ENCODE measurements at regions not wholly inside any gene's neighbourhood (a gene's known extent, or its start where the extent isn't known, plus 50 kb on each side); places are given as distances from the start of the nearest gene placed in this dataset.
"Not testable (repeated sequence)": the region's sequence is repeated elsewhere in the genome, so short reads cannot be mapped to it uniquely, and the experiment has no call there.

DNA sequence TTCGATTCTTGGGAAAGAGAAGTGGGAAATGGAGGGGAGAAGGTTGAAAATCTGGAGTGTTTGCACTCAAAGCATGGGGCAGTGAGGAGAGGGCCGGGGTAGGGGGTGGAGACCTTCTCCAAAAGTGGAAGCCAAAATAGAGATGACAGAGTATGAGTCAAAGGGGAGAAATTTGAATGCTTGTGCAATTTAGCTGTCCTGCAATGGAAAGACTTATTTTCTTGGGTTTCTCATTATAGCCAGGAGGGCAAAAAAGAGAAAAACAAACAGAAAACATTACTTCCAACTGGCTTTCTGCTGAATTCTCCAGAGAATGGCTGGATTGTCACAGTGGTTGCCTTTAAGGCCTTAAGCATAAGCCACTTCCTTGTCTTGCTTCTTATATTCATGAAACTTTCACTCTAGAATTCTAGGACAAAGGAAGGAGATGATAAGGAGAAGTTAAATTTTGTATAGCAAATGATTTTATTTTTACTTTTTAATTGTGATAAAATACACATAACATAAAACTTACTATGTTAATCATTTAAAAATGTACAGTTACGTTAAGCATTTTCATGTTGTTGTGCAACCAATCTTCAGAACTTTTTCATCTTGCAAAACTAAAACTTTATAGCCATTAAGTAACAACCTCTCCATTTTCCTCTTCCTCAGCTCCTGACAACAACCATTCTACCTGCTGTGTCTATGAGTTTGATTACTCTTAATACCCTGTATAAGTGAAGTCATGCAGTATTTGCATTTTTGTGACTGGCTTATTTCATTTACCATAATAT lies 100.2 kb downstream of the GPR85 start:
- DNase-seq (no peak), ATAC-seq (no peak)

DNA sequence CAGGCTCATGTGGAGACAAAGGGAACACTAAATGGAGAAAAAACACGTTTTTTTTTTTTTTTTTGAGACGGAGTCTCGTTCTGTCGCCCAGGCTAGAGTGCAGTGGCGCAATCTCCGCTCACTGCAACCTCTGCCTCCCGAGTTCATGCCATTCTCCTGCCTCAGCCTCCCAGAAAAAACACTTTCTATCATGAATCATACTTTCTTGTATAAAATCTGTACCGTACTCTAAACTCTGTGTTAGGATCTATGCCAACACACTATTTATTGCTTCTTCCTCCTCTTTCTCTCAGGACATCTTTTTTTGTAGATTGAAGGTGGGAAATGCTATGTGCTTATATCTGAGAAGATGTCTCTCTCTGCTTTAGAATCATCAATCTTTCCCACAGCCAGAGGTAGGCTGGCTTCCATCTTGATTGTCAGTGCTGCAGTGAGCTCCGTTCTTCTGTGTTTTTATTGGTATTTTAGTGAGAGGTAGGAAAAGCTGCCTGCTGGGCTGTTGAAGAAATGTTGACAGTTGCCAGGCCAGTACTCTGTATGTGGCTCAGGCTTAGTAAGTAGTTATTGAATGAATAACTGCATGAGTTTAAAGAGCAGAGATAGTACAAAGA lies 101.1 kb downstream of the GPR85 start:
- DNase-seq (no peak), ATAC-seq (no peak)
- intact Hi-C loops (cut with DNase I, micrococcal nuclease): no loop called here

More for the DNA sequence above, 100.2 kb downstream of the GPR85 start:
- intact Hi-C loops (cut with DNase I, micrococcal nuclease): no loop called here

GRCh38 chr7:112982441-112983063 lies 104.1 kb downstream of the GPR85 start:
- ATAC-seq (no peak), DNase-seq (no peak)
- intact Hi-C loops (cut with DNase I, micrococcal nuclease): no loop called here

DNA sequence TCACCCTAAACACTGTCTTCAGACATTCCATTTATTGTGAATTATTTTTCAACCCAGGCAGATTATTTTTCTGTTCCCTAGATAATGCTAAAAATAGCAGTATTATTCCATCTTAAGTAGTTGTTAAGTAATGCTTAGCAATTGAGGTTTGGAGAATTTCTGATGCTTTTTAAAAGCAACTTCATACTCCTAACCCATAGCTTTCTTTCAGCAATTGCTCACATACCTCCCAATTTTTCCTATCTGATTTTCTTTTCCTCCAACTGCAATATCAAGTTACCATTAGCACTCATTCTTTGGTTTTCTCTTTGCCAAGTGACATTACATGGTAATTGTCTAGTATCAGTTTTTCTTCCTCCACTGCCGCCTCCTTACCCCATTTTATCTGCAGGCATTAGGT lies 104.7 kb downstream of the GPR85 start:
- intact Hi-C loops (cut with DNase I, micrococcal nuclease): no loop called here
- DNase-seq: no peak
- no peak for ATAC-seq

- DNase-seq; ATAC-seq; intact Hi-C loops (cut with DNase I, micrococcal nuclease): not testable (repeated sequence)
Observed at GRCh38 chr7:112979055-112979454, 107.6 kb downstream of the GPR85 start.

DNA sequence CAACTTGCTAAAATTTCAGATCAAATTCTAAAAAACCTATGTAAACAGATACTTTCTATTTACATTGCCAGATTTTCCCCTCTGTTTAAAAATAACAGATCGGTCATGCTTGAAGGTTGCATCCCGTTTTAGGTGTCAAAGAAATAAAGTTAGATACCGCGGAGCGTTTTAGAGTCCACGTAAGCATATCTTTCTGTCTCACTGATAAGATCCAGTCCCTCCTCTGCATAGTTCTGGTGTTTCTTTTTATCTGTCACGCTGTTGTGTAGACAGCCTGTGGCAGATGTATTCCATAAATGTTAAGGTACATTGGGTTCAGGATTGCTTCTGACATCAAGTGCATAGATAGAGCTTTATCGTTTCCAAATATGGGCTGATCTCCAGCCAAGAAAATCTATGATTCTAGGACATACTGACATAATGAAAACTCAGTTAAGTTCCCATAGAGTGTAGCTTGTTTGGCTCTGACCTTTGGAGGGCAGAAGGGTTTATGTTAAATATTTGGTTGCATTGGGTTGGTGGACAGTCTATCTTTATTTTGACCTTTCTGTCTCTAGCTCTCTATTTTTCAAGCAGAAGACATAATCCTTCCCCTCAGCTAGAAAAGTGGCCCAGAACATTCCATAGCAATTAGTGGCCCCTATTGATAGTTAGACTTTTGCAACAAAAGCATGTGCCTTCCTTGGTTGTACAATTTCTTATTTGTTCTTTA lies 109.2 kb downstream of the GPR85 start:
- ATAC-seq; DNase-seq; intact Hi-C loops (cut with DNase I, micrococcal nuclease): not testable (repeated sequence)

DNA sequence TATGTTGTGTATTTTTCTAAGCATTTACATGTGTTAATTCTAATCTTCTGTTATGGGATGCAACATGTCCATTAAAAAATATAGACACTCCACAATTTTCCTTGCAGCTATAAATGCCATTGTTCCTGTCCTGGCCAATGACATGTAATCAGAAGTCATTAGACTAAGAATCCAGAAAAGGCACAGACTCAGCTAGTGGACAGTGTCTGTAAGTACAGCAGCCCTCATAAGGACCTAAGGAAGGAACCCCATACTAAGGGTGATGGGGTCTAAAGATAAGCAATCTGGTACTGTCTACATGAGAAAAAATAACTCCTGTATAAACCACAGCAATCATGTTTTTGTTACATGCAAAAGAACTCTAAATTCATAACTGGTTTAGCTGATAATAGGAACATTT lies 115.9 kb downstream of the GPR85 start:
- no peak for ATAC-seq
- no peak for DNase-seq
- intact Hi-C loops (cut with DNase I, micrococcal nuclease): no loop called here

GRCh38 chr7:112969946-112970345 lies 116.7 kb downstream of the GPR85 start:
- DNase-seq (no peak), ATAC-seq (no peak)
- intact Hi-C loops (cut with DNase I, micrococcal nuclease): no loop called here

- ATAC-seq (no peak), DNase-seq (no peak)
- intact Hi-C loops (cut with DNase I, micrococcal nuclease): no loop called here
Observed at GRCh38 chr7:112965506-112965905, 121.1 kb downstream of the GPR85 start.

- ATAC-seq: no peak
- intact Hi-C loops (cut with DNase I, micrococcal nuclease): no loop called here
- no peak for DNase-seq
Observed at GRCh38 chr7:112963634-112964033, 123.0 kb downstream of the GPR85 start.

GRCh38 chr7:112962815-112963214 lies 123.8 kb downstream of the GPR85 start:
- DNase-seq (no peak), ATAC-seq (no peak)
- intact Hi-C loops (cut with DNase I, micrococcal nuclease): no loop called here

GRCh38 chr7:112959276-112959675 lies 127.4 kb downstream of the GPR85 start:
- DNase-seq: no peak
- intact Hi-C loops (cut with DNase I, micrococcal nuclease): no loop called here
- ATAC-seq: no peak

GRCh38 chr7:112958775-112959174 lies 127.9 kb downstream of the GPR85 start:
- DNase-seq: no peak
- no peak for ATAC-seq
- intact Hi-C loops (cut with DNase I, micrococcal nuclease): no loop called here

GRCh38 chr7:112957901-112958300 lies 128.7 kb downstream of the GPR85 start:
- DNase-seq (no peak), ATAC-seq (no peak)
- intact Hi-C loops (cut with DNase I, micrococcal nuclease): no loop called here

DNA sequence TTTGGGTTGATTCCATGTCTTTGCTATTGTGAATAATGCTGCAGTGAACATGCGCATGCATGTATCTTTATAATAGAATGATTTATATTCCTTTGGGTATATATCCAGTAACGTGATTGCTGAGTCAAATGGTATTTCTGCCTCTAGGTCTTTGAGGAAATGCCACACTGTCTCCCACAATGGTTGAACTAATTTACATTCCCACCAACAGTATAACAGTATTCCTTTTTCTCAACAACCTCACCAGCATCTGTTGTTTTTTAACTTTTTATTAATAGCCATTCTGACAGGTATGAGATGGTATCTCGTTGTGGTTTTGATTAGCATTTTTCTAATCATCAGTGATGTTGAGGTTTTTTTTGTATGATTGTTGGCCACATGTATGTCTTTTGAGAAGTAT lies 133.6 kb downstream of the GPR85 start:
- DNase-seq, ATAC-seq: not testable (repeated sequence)

DNA sequence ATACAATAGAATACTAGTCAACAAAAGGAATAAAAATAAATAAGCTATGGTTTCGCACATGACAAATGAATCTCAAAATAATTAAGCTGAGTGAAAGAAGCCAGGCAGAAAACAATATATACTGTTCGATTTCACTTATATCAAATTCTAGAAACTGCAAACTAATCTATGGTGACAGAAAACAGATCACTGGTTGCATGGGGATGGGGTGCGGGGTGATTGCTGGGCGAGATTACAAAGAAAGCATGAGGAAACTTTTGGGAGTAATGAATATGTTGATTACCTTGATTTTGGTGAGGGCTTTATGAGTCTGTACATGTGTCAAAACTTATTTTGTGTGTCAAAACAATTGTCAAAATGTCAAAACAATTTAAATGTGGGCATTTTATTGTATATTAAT lies 135.6 kb downstream of the GPR85 start:
- no peak for ATAC-seq
- intact Hi-C loops (cut with DNase I, micrococcal nuclease): no loop called here
- DNase-seq: no peak

More for the DNA sequence above, 133.6 kb downstream of the GPR85 start:
- intact Hi-C loops (cut with DNase I, micrococcal nuclease): not testable (repeated sequence)

- DNase-seq; intact Hi-C loops (cut with DNase I, micrococcal nuclease); ATAC-seq: not testable (repeated sequence)
Observed at GRCh38 chr7:112949682-112950081, 136.9 kb downstream of the GPR85 start.

- ATAC-seq (no peak), DNase-seq (no peak)
- intact Hi-C loops (cut with DNase I, micrococcal nuclease): no loop called here
Observed at GRCh38 chr7:112946350-112946749, 140.3 kb downstream of the GPR85 start.

- DNase-seq (no peak), ATAC-seq (no peak)
- intact Hi-C loops (cut with DNase I, micrococcal nuclease): no loop called here
Observed at GRCh38 chr7:112945046-112945445, 141.6 kb downstream of the GPR85 start.

GRCh38 chr7:112942981-112943380 lies 143.6 kb downstream of the GPR85 start:
- intact Hi-C loops (cut with DNase I, micrococcal nuclease): no loop called here
- ATAC-seq (no peak), DNase-seq (no peak)
